HepG2 (cell line): ENCODE measurements at regions not wholly inside any gene's neighbourhood (a gene's known extent, or its start where the extent isn't known, plus 50 kb on each side); places are given as distances from the start of the nearest gene placed in this dataset.

ENCODE experiments used
- ATAC-seq: fragments of 200-7000 bp; cut with Tn5 transposase; 3 replicates; pipeline ENCODE4 v1.9.1; 2020; ENCODE audit warnings: mild to moderate bottlenecking, moderate library complexity
- BruUV-seq: library from RNA; stranded (reverse); fragments of 400-500 nt; replicated peaks from 2 replicates; lab custom pipeline; 2021; lab: Mats Ljungman, UMichigan
- CTCF ChIA-PET: fragments of 300-600 bp; formaldehyde crosslinking; extraction: SDS; loops from one replicate; lab custom pipeline; 2021; ENCODE audit warnings: low total read pairs, inconsistent platforms, low intra/inter-chr PET ratio; lab: Yijun Ruan, JAX
- POLR2A ChIA-PET: fragments of 350-600 bp; sonication (Branson Sonifier 250); formaldehyde crosslinking; loops from one replicate; lab custom pipeline; 2020; ENCODE audit warnings: antibody characterized with exemption, inconsistent platforms; lab: Yijun Ruan, JAX
- DNase-seq: peaks from one replicate; pipeline ENCODE4 v3.0.0-alpha.2; 2015; ENCODE audit warnings: low spot score
- FAIRE-seq: peaks from 3 replicates; lab custom pipeline; 2011; peaks lifted over from hg19 to GRCh38; lab: Jason Lieb, UNC
- H2AFZ ChIP-seq: one replicate; pipeline ENCODE4 v1.6.1; 2011; ENCODE audit warnings: low read length, inconsistent platforms
- H3K27ac ChIP-seq: fragments of 300-600 bp; 3 replicates; pipeline ENCODE4 v1.8.0; 2011; ENCODE audit warnings: mixed run types, mild to moderate bottlenecking, mixed read lengths, low read length, inconsistent platforms; ENCODE audit not compliant: insufficient read depth; ENCODE audit errors: extremely low read length
- H3K27me3 ChIP-seq, 2 experiments: fragments of 200-600 bp in 1 of 2; 2 replicates in 1 of 2; 3 replicates in 1 of 2; pipeline versions ENCODE4 v1.6.0 to v1.8.0; 2011; ENCODE audit warnings: low read length in 2 of 2, mild to moderate bottlenecking in 2 of 2, moderate library complexity in 2 of 2, inconsistent platforms in 1 of 2; ENCODE audit not compliant: insufficient read depth in 2 of 2, control insufficient read depth in 1 of 2
- H3K36me3 ChIP-seq, 2 experiments: fragments of 200-600 bp in 1 of 2; replicated peaks in 1 of 2; 2 replicates in 1 of 2; 3 replicates in 1 of 2; pipeline versions ENCODE4 v1.5.1 to v1.8.0; 2011; ENCODE audit warnings: low read length in 2 of 2, inconsistent platforms in 1 of 2; ENCODE audit not compliant: insufficient read depth in 2 of 2, control insufficient read depth in 1 of 2
- H3K4me1 ChIP-seq: 2 replicates; pipeline ENCODE4 v1.5.1; 2012; ENCODE audit warnings: low read length, inconsistent platforms; ENCODE audit not compliant: insufficient read depth
- H3K4me2 ChIP-seq: 2 replicates; pipeline ENCODE4 v1.6.0; 2011; ENCODE audit warnings: low read depth, low read length, inconsistent platforms
- H3K4me3 ChIP-seq, 3 experiments: fragments of 200-600 bp in 1 of 3; sonication (generic), shearing (Covaris generic) in 1 of 3; replicated peaks in 1 of 3; 2 replicates each; pipeline ENCODE4 v1.5.1; 2011 to 2016; ENCODE audit warnings: low read length in 3 of 3, inconsistent platforms in 2 of 3, low read depth in 2 of 3, mild to moderate bottlenecking in 2 of 3, control low read depth in 1 of 3, mixed read lengths in 1 of 3; ENCODE audit not compliant: insufficient read depth in 1 of 3
- H3K79me2 ChIP-seq: one replicate; pipeline ENCODE4 v1.6.1; 2011; ENCODE audit warnings: low read length, inconsistent platforms; ENCODE audit not compliant: insufficient read depth
- H3K9ac ChIP-seq: 2 replicates; pipeline ENCODE4 v1.6.0; 2011; ENCODE audit warnings: mild to moderate bottlenecking, low read depth, low read length, inconsistent platforms; ENCODE audit not compliant: insufficient read depth
- H3K9me3 ChIP-seq: 2 replicates; pipeline ENCODE4 v1.5.1; 2012; ENCODE audit warnings: mild to moderate bottlenecking, low read length
- H4K20me1 ChIP-seq: 2 replicates; pipeline ENCODE4 v1.6.0; 2011; ENCODE audit warnings: inconsistent platforms, mild to moderate bottlenecking, low read length, moderate library complexity; ENCODE audit not compliant: insufficient read depth
- CENPX ChIP-seq: sonication (generic); formaldehyde crosslinking; IDR thresholded peaks from 2 replicates; pipeline ENCODE4 v1.9.0; 2021; ENCODE audit warnings: mild to moderate bottlenecking, missing genetic modification reagents, moderate library complexity
- GZF1 ChIP-seq: sonication (generic); formaldehyde crosslinking; IDR thresholded peaks from 2 replicates; pipeline ENCODE4 v1.5.1; 2020; ENCODE audit warnings: mild to moderate bottlenecking, missing genetic modification reagents
- KLF11 ChIP-seq: IDR thresholded peaks from 2 replicates; pipeline ENCODE4 v1.6.1; 2016; ENCODE audit warnings: missing compliant biosample characterization
- NFRKB ChIP-seq: fragments of 450-650 bp; IDR thresholded peaks from 2 replicates; pipeline ENCODE4 v1.6.1; 2017
- NR3C1 ChIP-seq: sonication (generic); formaldehyde crosslinking; IDR thresholded peaks from 2 replicates; pipeline ENCODE4 v1.4.0; 2020; ENCODE audit warnings: missing genetic modification reagents
- PLRG1 ChIP-seq: fragments of 450-650 bp; conservative IDR thresholded peaks from 2 replicates; pipeline ENCODE4 v1.6.1; 2016
- SAFB2 ChIP-seq: sonication (generic); formaldehyde crosslinking; IDR thresholded peaks from 2 replicates; pipeline ENCODE4 v1.5.1; 2020; ENCODE audit warnings: missing genetic modification reagents, low read depth, mild to moderate bottlenecking, borderline replicate concordance
- SIN3B ChIP-seq: fragments of 150-350 bp; IDR thresholded peaks from 2 replicates; pipeline ENCODE4 v1.6.1; 2014; ENCODE audit warnings: low read length
- SMAD1 ChIP-seq: sonication (generic); formaldehyde crosslinking; IDR thresholded peaks from 2 replicates; pipeline ENCODE4 v1.4.0; 2020; ENCODE audit warnings: missing genetic modification reagents, low read depth, mild to moderate bottlenecking, borderline replicate concordance
- STAT5B ChIP-seq: sonication (generic); formaldehyde crosslinking; IDR thresholded peaks from 2 replicates; pipeline ENCODE4 v1.4.0; 2020; ENCODE audit warnings: missing genetic modification reagents
- ZNF564 ChIP-seq: sonication (generic); formaldehyde crosslinking; IDR thresholded peaks from 2 replicates; pipeline ENCODE4 v1.8.1; 2023; ENCODE audit warnings: mild to moderate bottlenecking, missing genetic modification reagents
- ZNF792 ChIP-seq: IDR thresholded peaks from 2 replicates; pipeline ENCODE4 v1.6.1; 2016
- WGBS: methylation state at CpG from one replicate; pipeline ENCODE4 v1.1.6; 2017; ENCODE audit warnings: low lambda C conversion rate; 5-methylcytosine and 5-hydroxymethylcytosine counted together
- in situ Hi-C: cut with HindIII; loops from 2 replicates; pipeline ENCODE4 v1.10.0; 2017; ENCODE audit warnings: low pct_unique_long_range_greater_than_20kb; ENCODE audit not compliant: extremely low pct_ligation_motif_present
- intact Hi-C: fragments of 100-400 bp; cut with micrococcal nuclease; formaldehyde crosslinking; loops from one replicate; pipeline ENCODE4 v1.10.0; 2022; ENCODE audit not compliant: unreplicated experiment
- TF ChIP-seq, protein P1 (sequence below): sonication (generic); formaldehyde crosslinking; IDR thresholded peaks from 2 replicates; pipeline ENCODE4 v1.4.0; 2020; ENCODE audit warnings: missing genetic modification reagents
- TF ChIP-seq, protein P2 (sequence below): sonication (generic); formaldehyde crosslinking; IDR thresholded peaks from 2 replicates; pipeline ENCODE4 v1.8.1; 2023; ENCODE audit warnings: mild to moderate bottlenecking, inconsistent platforms, moderate library complexity, missing genetic modification reagents, borderline replicate concordance
- TF ChIP-seq, protein P3 (sequence below): sonication (generic); formaldehyde crosslinking; IDR thresholded peaks from 2 replicates; pipeline ENCODE4 v1.5.1; 2020; ENCODE audit warnings: mild to moderate bottlenecking, missing genetic modification reagents, moderate library complexity
- TF ChIP-seq, protein P4 (sequence below): sonication (generic); formaldehyde crosslinking; conservative IDR thresholded peaks from 2 replicates; pipeline ENCODE4 v1.4.0; 2020; ENCODE audit warnings: missing genetic modification reagents
- TF ChIP-seq, protein P5 (sequence below): sonication (generic); formaldehyde crosslinking; IDR thresholded peaks from 2 replicates; pipeline ENCODE4 v1.5.0; 2020; ENCODE audit warnings: mild to moderate bottlenecking, missing genetic modification reagents

DNA sequence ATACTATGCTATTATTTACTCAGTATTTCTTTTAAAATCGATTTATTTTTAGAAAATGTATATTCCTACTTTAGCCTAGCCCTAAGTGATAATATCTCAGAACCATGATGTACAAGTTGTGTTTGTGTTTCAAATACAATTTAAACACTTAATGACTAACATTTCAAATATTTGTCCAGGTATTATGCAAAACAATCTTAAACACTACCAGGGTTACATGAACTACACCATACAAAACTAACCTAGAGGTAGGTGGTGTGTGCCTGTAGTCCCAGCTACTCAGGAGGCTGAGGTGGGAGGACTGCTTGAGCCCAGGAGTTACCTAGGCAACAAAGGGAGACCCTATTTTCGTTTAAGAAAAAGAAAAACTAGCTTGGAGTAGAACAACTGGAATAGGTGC, 83.0 kb upstream of the TMEM33 start:
- no peak for DNase-seq
- Histone ChIP-seq H3K27me3 (peaks cover 0 to 2% of the 10 kb centered on the region in 2 experiments; a peak in 1 of 5 replicates), H3K9me3 (no peaks in the 10 kb centered on the region), H3K27ac (no peak overlapping the region), H4K20me1 (no peaks in the 10 kb centered on the region), H3K4me2 (no peak overlapping the region), H3K4me1 (no peaks in the 10 kb centered on the region), H3K9ac (no peak overlapping the region), H3K36me3 (no peaks in the 10 kb centered on the region), H3K79me2 (no peaks in the 10 kb centered on the region), H3K4me3 (no peak overlapping the region), H2AFZ (no peak overlapping the region)
- 5% methylated on average over 2 of the region's 2 CpGs for WGBS
- in situ Hi-C loops (no loop called here), intact Hi-C loops (no loop called here)
- TF ChIP-seq NR3C1 (CRISPR knock-in tag) (no peak), PLRG1 (no peak), SAFB2 (no peak), ZNF792 (CRISPR knock-in tag) (no peak), KLF11 (CRISPR knock-in tag) (no peak), SIN3B (no peak), GZF1 (CRISPR knock-in tag) (no peak), ZNF564 (CRISPR knock-in tag) (no peak), SMAD1 (no peak), CENPX (CRISPR knock-in tag) (no peak), NFRKB (no peak), STAT5B (CRISPR knock-in tag) (no peak)
- TF ChIP-seq, protein P1, sequence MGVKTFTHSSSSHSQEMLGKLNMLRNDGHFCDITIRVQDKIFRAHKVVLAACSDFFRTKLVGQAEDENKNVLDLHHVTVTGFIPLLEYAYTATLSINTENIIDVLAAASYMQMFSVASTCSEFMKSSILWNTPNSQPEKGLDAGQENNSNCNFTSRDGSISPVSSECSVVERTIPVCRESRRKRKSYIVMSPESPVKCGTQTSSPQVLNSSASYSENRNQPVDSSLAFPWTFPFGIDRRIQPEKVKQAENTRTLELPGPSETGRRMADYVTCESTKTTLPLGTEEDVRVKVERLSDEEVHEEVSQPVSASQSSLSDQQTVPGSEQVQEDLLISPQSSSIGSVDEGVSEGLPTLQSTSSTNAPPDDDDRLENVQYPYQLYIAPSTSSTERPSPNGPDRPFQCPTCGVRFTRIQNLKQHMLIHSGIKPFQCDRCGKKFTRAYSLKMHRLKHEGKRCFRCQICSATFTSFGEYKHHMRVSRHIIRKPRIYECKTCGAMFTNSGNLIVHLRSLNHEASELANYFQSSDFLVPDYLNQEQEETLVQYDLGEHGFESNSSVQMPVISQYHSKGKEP (CRISPR knock-in tag), result no peak
- TF ChIP-seq, protein P2, sequence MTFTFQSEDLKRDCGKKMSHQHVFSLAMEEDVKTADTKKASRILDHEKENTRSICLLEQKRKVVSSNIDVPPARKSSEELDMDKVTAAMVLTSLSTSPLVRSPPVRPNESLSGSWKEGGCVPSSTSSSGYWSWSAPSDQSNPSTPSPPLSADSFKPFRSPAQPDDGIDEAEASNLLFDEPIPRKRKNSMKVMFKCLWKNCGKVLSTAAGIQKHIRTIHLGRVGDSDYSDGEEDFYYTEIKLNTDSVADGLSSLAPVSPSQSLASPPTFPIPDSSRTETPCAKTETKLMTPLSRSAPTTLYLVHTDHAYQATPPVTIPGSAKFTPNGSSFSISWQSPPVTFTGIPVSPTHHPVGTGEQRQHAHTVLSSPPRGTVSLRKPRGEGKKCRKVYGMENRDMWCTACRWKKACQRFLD, result no peak
- TF ChIP-seq, protein P3, sequence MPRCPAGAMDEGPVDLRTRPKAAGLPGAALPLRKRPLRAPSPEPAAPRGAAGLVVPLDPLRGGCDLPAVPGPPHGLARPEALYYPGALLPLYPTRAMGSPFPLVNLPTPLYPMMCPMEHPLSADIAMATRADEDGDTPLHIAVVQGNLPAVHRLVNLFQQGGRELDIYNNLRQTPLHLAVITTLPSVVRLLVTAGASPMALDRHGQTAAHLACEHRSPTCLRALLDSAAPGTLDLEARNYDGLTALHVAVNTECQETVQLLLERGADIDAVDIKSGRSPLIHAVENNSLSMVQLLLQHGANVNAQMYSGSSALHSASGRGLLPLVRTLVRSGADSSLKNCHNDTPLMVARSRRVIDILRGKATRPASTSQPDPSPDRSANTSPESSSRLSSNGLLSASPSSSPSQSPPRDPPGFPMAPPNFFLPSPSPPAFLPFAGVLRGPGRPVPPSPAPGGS (CRISPR knock-in tag), result no peak
- TF ChIP-seq, protein P4, sequence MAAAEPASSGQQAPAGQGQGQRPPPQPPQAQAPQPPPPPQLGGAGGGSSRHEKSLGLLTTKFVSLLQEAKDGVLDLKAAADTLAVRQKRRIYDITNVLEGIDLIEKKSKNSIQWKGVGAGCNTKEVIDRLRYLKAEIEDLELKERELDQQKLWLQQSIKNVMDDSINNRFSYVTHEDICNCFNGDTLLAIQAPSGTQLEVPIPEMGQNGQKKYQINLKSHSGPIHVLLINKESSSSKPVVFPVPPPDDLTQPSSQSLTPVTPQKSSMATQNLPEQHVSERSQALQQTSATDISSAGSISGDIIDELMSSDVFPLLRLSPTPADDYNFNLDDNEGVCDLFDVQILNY (CRISPR knock-in tag), result no peak
- TF ChIP-seq, protein P5, sequence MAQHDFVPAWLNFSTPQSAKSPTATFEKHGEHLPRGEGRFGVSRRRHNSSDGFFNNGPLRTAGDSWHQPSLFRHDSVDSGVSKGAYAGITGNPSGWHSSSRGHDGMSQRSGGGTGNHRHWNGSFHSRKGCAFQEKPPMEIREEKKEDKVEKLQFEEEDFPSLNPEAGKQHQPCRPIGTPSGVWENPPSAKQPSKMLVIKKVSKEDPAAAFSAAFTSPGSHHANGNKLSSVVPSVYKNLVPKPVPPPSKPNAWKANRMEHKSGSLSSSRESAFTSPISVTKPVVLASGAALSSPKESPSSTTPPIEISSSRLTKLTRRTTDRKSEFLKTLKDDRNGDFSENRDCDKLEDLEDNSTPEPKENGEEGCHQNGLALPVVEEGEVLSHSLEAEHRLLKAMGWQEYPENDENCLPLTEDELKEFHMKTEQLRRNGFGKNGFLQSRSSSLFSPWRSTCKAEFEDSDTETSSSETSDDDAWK (CRISPR knock-in tag), result no peak
- ATAC-seq, result no peak
- ChIA-PET POLR2A (no interaction called here), CTCF (no interaction called here)
- no peak for FAIRE-seq
- BruUV-seq, result no TSS peak
